GM06990 (cell line): ENCODE measurements at regions not wholly inside any gene's neighbourhood (a gene's known extent, or its start where the extent isn't known, plus 50 kb on each side); places are given as distances from the start of the nearest gene placed in this dataset.

Experiments used
- DNase-seq: peaks from one replicate; pipeline ENCODE4 v3.0.0-alpha.2; 2011; ENCODE audit not compliant: insufficient read length; ENCODE audit errors: extremely low read depth
- H3K27me3 ChIP-seq: replicated peaks from 2 replicates; pipeline ENCODE4 v1.6.0; 2011; ENCODE audit warnings: low read length; ENCODE audit not compliant: control insufficient read depth, insufficient read depth
- H3K36me3 ChIP-seq: 2 replicates; pipeline ENCODE4 v1.5.1; 2011; ENCODE audit warnings: low read length; ENCODE audit not compliant: control insufficient read depth, insufficient read depth
- H3K4me3 ChIP-seq: replicated peaks from 2 replicates; pipeline ENCODE4 v1.5.1; 2011; ENCODE audit warnings: low read depth, mild to moderate bottlenecking, control low read depth, low read length
- CTCF ChIP-seq: IDR thresholded peaks from 2 replicates; pipeline ENCODE4 v1.5.1; 2011; ENCODE audit warnings: low read length, control low read depth, mild to moderate bottlenecking, inconsistent platforms; ENCODE audit not compliant: insufficient read depth, poor library complexity, severe bottlenecking

- no peak for DNase-seq
- TF ChIP-seq CTCF: no peak
- H3K27me3 ChIP-seq: no peaks in the 10 kb centered on the region
- no peak overlapping the region for H3K4me3 ChIP-seq
- H3K36me3 ChIP-seq: no peaks in the 10 kb centered on the region
Observed at GRCh38 chr12:88424791-88425730, 155.2 kb downstream of the KITLG start.

- Histone ChIP-seq H3K4me3 (no peak overlapping the region), H3K27me3 (no peaks in the 10 kb centered on the region), H3K36me3 (no peaks in the 10 kb centered on the region)
- TF ChIP-seq CTCF: no peak
- DNase-seq: no peak
Observed at GRCh38 chr12:88428350-88428749, 151.9 kb downstream of the KITLG start.

- no peak for DNase-seq
Observed at GRCh38 chr12:88431246-88431645, 149.0 kb downstream of the KITLG start.

GRCh38 chr12:88432531-88433490, 147.5 kb downstream of the KITLG start:
- H3K36me3 ChIP-seq: no peaks in the 10 kb centered on the region
- no peaks in the 10 kb centered on the region for H3K27me3 ChIP-seq
- no peak for TF ChIP-seq CTCF
- no peak overlapping the region for H3K4me3 ChIP-seq
- no peak for DNase-seq

More at GRCh38 chr12:88431246-88431645, 149.0 kb downstream of the KITLG start:
- TF ChIP-seq CTCF: no peak
- H3K27me3 ChIP-seq: no peaks in the 10 kb centered on the region
- no peak overlapping the region for H3K4me3 ChIP-seq
- H3K36me3 ChIP-seq: no peaks in the 10 kb centered on the region

- no peak for DNase-seq
- Histone ChIP-seq H3K4me3 (no peak overlapping the region), H3K36me3 (no peaks in the 10 kb centered on the region), H3K27me3 (no peaks in the 10 kb centered on the region)
- no peak for TF ChIP-seq CTCF
Observed at GRCh38 chr12:88433997-88434703, 146.1 kb downstream of the KITLG start.
